Effector CD8-positive, alpha-beta T cell (primary cell): ENCODE measurements at regions not wholly inside any gene's neighbourhood (a gene's known extent, or its start where the extent isn't known, plus 50 kb on each side); places are given as distances from the start of the nearest gene placed in this dataset.
"Not testable (repeated sequence)": the region's sequence is repeated elsewhere in the genome, so short reads cannot be mapped to it uniquely, and the experiment has no call there.

Experiments used
- DNase-seq: peaks from one replicate; lab custom pipeline; 2025; lab: John Stamatoyannopoulos, UW

- no peak for DNase-seq
Observed at GRCh38 chr4:3879681-3880614, 113.8 kb downstream of the ADRA2C start.

- peak; percentile 34 for DNase-seq
Observed at GRCh38 chr4:3880615-3881120, 114.5 kb downstream of the ADRA2C start.

- DNase-seq, result not testable (repeated sequence)
Observed at GRCh38 chr4:3882316-3882885, 116.2 kb downstream of the ADRA2C start.

- DNase-seq, result not testable (repeated sequence)
Observed at GRCh38 chr4:3884261-3884660, 118.1 kb downstream of the ADRA2C start.

GRCh38 chr4:3893590-3893989, 127.4 kb downstream of the ADRA2C start:
- not testable (repeated sequence) for DNase-seq

GRCh38 chr4:3894086-3894959, 128.1 kb downstream of the ADRA2C start:
- DNase-seq, result not testable (repeated sequence)

GRCh38 chr4:3896441-3896840, 130.3 kb downstream of the ADRA2C start:
- DNase-seq, result no peak

GRCh38 chr4:3896871-3897578, 130.8 kb downstream of the ADRA2C start:
- DNase-seq, result not testable (repeated sequence)

GRCh38 chr4:3898098-3898497, 131.9 kb downstream of the ADRA2C start:
- DNase-seq, result no peak

- DNase-seq, result not testable (repeated sequence)
Observed at GRCh38 chr4:3898928-3899327, 132.7 kb downstream of the ADRA2C start.

GRCh38 chr4:3904264-3904955, 138.2 kb downstream of the ADRA2C start:
- not testable (repeated sequence) for DNase-seq

GRCh38 chr4:3909616-3910015, 143.4 kb downstream of the ADRA2C start:
- not testable (repeated sequence) for DNase-seq

- DNase-seq, result not testable (repeated sequence)
Observed at GRCh38 chr4:3910161-3910950, 144.2 kb downstream of the ADRA2C start.

- no peak for DNase-seq
Observed at GRCh38 chr4:3911252-3911856, 145.2 kb downstream of the ADRA2C start.

GRCh38 chr4:3914511-3914910, 148.3 kb downstream of the ADRA2C start:
- not testable (repeated sequence) for DNase-seq

- not testable (repeated sequence) for DNase-seq
Observed at GRCh38 chr4:3919509-3919908, 153.3 kb downstream of the ADRA2C start.

- not testable (repeated sequence) for DNase-seq
Observed at GRCh38 chr4:3921902-3922301, 155.7 kb downstream of the ADRA2C start.

GRCh38 chr4:3925841-3926240, 159.7 kb downstream of the ADRA2C start:
- not testable (repeated sequence) for DNase-seq

GRCh38 chr4:3926271-3926670, 160.1 kb downstream of the ADRA2C start:
- DNase-seq, result not testable (repeated sequence)
